Uterus (tissue), 3 donors: ENCODE measurements at regions not wholly inside any gene's neighbourhood (a gene's known extent, or its start where the extent isn't known, plus 50 kb on each side); places are given as distances from the start of the nearest gene placed in this dataset.

Experiments used
- DNase-seq, 2 donors: peaks; one replicate each; pipeline ENCODE4 v3.0.0-alpha.2; 2019 to 2020
- H3K27ac ChIP-seq, 2 donors: fragments of 200-600 bp; sonication (generic); 1 replicate in 1 of 2; 2 replicates in 1 of 2; pipeline ENCODE4 v1.5.1; 2016 to 2018
- H3K27me3 ChIP-seq, 2 donors: fragments of 200-600 bp; sonication (generic); one replicate each; pipeline ENCODE4 v1.5.1; 2018 to 2019; ENCODE audit warnings: control low read depth in 1 of 2
- H3K36me3 ChIP-seq, 2 donors: fragments of 200-600 bp; sonication (generic); one replicate each; pipeline ENCODE4 v1.5.1; 2019; ENCODE audit warnings: control low read depth in 1 of 2
- H3K4me1 ChIP-seq, 2 donors: fragments of 200-600 bp; sonication (generic); one replicate each; pipeline ENCODE4 v1.5.1; 2018 to 2019; ENCODE audit warnings: control low read depth in 1 of 2
- H3K4me3 ChIP-seq, 2 donors: fragments of 200-600 bp; sonication (generic); 1 replicate in 1 of 2; 2 replicates in 1 of 2; pipeline ENCODE4 v1.5.1; 2018 to 2019; ENCODE audit warnings: mild to moderate bottlenecking in 1 of 2
- H3K9me3 ChIP-seq, 2 donors: fragments of 200-600 bp; sonication (generic); one replicate each; pipeline ENCODE4 v1.5.1; 2019; ENCODE audit warnings: control low read depth in 1 of 2
- CTCF ChIP-seq, 4 experiments: fragments of 200-600 bp in 2 of 4; fragments of 450-650 bp in 2 of 4; sonication (generic) in 2 of 4; IDR thresholded peaks; one replicate each; pipeline ENCODE4 v1.5.1; 2016 to 2019; ENCODE audit warnings: antibody characterized with exemption in 4 of 4, mild to moderate bottlenecking in 2 of 4, moderate library complexity in 1 of 4
- POLR2A ChIP-seq, 2 donors: fragments of 450-650 bp; IDR thresholded peaks; one replicate each; pipeline ENCODE4 v1.6.1; 2016; ENCODE audit warnings: antibody characterized with exemption in 2 of 2, mild to moderate bottlenecking in 1 of 2, moderate library complexity in 1 of 2
- intact Hi-C: fragments of 100-400 bp; cut with DNase I; formaldehyde crosslinking; loops from one replicate; pipeline ENCODE4 v1.15.1; 2023; ENCODE audit warnings: low total_unique reads
- donor health status: DM: yes; HTN: yes; CAD: no.

DNA sequence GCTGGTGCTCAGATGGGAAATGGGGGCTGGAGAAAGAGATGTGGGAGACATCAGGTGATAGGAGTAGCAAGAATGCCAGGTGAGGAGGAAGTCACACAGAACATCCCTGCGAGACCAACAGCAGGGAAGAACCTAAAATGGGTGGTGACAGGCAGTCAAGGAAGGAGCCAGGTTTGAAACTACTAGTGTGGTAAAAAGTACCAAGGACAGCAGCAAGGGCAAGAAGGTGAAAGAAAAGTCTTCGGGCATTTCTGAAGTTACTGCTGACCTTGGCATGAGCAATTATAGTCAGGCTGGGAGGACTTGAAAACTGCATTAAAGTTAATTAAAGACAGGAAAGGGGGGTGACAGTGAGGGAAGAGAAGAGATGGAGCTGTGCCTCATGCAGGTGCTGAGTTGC is 410.4 kb downstream of the RAD51AP2 start:
- DNase-seq, result no peak
- Histone ChIP-seq H3K4me3 (no peak overlapping the region), H3K36me3 (no peaks in the 10 kb centered on the region), H3K27me3 (no peaks in the 10 kb centered on the region), H3K9me3 (no peaks in the 10 kb centered on the region), H3K27ac (no peak overlapping the region), H3K4me1 (no peaks in the 10 kb centered on the region)
- no peak for TF ChIP-seq POLR2A (IDR thresholded peaks at IDR 0.05)
- TF ChIP-seq CTCF (IDR thresholded peaks at IDR 0.05), result no peak
- intact Hi-C loops, result no loop called here

GRCh38 chr2:17107151-17107550 is 411.1 kb downstream of the RAD51AP2 start:
- Histone ChIP-seq H3K27ac (no peak overlapping the region), H3K36me3 (no peaks in the 10 kb centered on the region), H3K9me3 (no peaks in the 10 kb centered on the region), H3K4me1 (no peaks in the 10 kb centered on the region), H3K4me3 (no peak overlapping the region), H3K27me3 (no peaks in the 10 kb centered on the region)
- no peak for DNase-seq
- no peak for TF ChIP-seq CTCF (IDR thresholded peaks at IDR 0.05)
- no peak for TF ChIP-seq POLR2A (IDR thresholded peaks at IDR 0.05)
- intact Hi-C loops, result no loop called here

GRCh38 chr2:17106418-17106817 is 411.8 kb downstream of the RAD51AP2 start:
- Histone ChIP-seq H3K4me1 (no peaks in the 10 kb centered on the region), H3K36me3 (no peaks in the 10 kb centered on the region), H3K27me3 (no peaks in the 10 kb centered on the region), H3K27ac (no peak overlapping the region), H3K9me3 (no peaks in the 10 kb centered on the region), H3K4me3 (no peak overlapping the region)
- no peak for DNase-seq
- intact Hi-C loops, result no loop called here
- no peak for TF ChIP-seq POLR2A (IDR thresholded peaks at IDR 0.05)
- no peak for TF ChIP-seq CTCF (IDR thresholded peaks at IDR 0.05)

DNA sequence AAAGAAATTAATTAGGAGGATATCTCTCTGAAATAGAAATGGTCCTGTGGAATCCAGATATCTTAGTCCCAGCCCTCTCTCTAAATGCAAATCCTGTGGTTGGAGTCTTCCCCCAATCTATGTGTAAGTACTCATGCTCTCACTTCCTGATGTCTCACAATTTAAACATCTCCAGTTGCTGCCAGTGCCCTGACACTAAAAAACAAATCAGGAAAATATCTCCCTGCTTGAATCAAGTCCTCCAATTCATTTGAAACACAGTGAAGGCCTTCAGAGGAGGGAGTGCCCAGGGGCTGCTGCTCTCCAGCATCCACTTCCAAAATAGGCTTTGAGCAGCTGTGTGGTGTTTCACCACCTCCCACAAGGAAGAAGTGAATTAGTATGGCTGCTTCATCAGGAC is 413.8 kb downstream of the RAD51AP2 start:
- TF ChIP-seq POLR2A (IDR thresholded peaks at IDR 0.05), result no peak
- no peak for TF ChIP-seq CTCF (IDR thresholded peaks at IDR 0.05)
- intact Hi-C loops, result no loop called here
- Histone ChIP-seq H3K9me3 (no peaks in the 10 kb centered on the region), H3K36me3 (no peaks in the 10 kb centered on the region), H3K4me3 (no peak overlapping the region), H3K4me1 (no peaks in the 10 kb centered on the region), H3K27ac (no peak overlapping the region), H3K27me3 (no peaks in the 10 kb centered on the region)
- DNase-seq, result no peak

- H3K4me3 ChIP-seq, result no peak overlapping the region
- no peak for DNase-seq
- H3K36me3 ChIP-seq, result no peaks in the 10 kb centered on the region
- TF ChIP-seq CTCF (IDR thresholded peaks at IDR 0.05) (no peak), POLR2A (IDR thresholded peaks at IDR 0.05) (no peak)
- H3K4me1 ChIP-seq, result no peaks in the 10 kb centered on the region
- no peaks in the 10 kb centered on the region for H3K27me3 ChIP-seq
- H3K27ac ChIP-seq, result no peak overlapping the region
- no peaks in the 10 kb centered on the region for H3K9me3 ChIP-seq
- intact Hi-C loops, result no loop called here
Measured at GRCh38 chr2:17101596-17101995, 416.6 kb downstream of the RAD51AP2 start.
